GM12878 (cell line): ENCODE measurements at regions not wholly inside any gene's neighbourhood (a gene's known extent, or its start where the extent isn't known, plus 50 kb on each side); places are given as distances from the start of the nearest gene placed in this dataset.

Experiments
- ATAC-seq: fragments of 200-7000 bp; cut with Tn5 transposase; 3 replicates; pipeline ENCODE4 v1.9.1; 2020; ENCODE audit warnings: mild to moderate bottlenecking, moderate library complexity
- BruUV-seq: library from RNA; stranded (reverse); fragments of 400-500 nt; replicated peaks from 2 replicates; lab custom pipeline; 2021; lab: Mats Ljungman, UMichigan
- CTCF ChIA-PET: fragments of 300-600 bp; sonication (Branson Sonifier 250); formaldehyde crosslinking; extraction: SDS; loops from one replicate; lab custom pipeline; 2021; ENCODE audit warnings: inconsistent platforms; lab: Yijun Ruan, JAX
- POLR2A ChIA-PET: fragments of 350-600 bp; formaldehyde crosslinking; extraction: SDS; loops from one replicate; lab custom pipeline; 2021; ENCODE audit warnings: inconsistent platforms; lab: Charles Lee
- RAD21 ChIA-PET: fragments of 300-600 bp; sonication (Branson Sonifier 250); formaldehyde crosslinking; loops from one replicate; lab custom pipeline; 2023; ENCODE audit warnings: antibody characterized with exemption; ENCODE audit not compliant: unreplicated experiment; lab: Charles Lee
- SMC1A ChIA-PET: fragments of 300-600 bp; sonication (Branson Sonifier 250); formaldehyde crosslinking; loops from one replicate; lab custom pipeline; 2023; ENCODE audit not compliant: unreplicated experiment, uncharacterized antibody; lab: Charles Lee
- DNase-seq: peaks from one replicate; pipeline ENCODE4 v3.0.0-alpha.2; 2011; ENCODE audit warnings: low read depth, low spot score
- FAIRE-seq: peaks from 3 replicates; lab custom pipeline; 2011; peaks lifted over from hg19 to GRCh38; lab: Jason Lieb, UNC
- H2AFZ ChIP-seq: 2 replicates; pipeline ENCODE4 v1.6.0; 2011; ENCODE audit warnings: low read depth, low read length, control low read depth; ENCODE audit not compliant: control insufficient read depth
- H3K27ac ChIP-seq: 2 replicates; pipeline ENCODE4 v1.5.1; 2011; ENCODE audit warnings: control low read depth; ENCODE audit not compliant: control insufficient read depth, insufficient read depth
- H3K27me3 ChIP-seq, 2 experiments: replicated peaks in 1 of 2; 2 replicates each; pipeline versions ENCODE4 v1.6.0 to v1.6.1; 2011; ENCODE audit warnings: low read length in 1 of 2; ENCODE audit not compliant: control insufficient read depth in 2 of 2, insufficient read depth in 2 of 2
- H3K36me3 ChIP-seq, 2 experiments: 2 replicates each; pipeline ENCODE4 v1.5.1; 2011; ENCODE audit warnings: low read length in 1 of 2; ENCODE audit not compliant: control insufficient read depth in 2 of 2, insufficient read depth in 2 of 2
- H3K4me1 ChIP-seq: 2 replicates; pipeline ENCODE4 v1.6.1; 2011; ENCODE audit warnings: mild to moderate bottlenecking, low read length, moderate library complexity, mixed read lengths; ENCODE audit not compliant: control insufficient read depth, insufficient read depth
- H3K4me2 ChIP-seq: 2 replicates; pipeline ENCODE4 v1.6.0; 2011; ENCODE audit warnings: control low read depth; ENCODE audit not compliant: control insufficient read depth, insufficient read depth
- H3K4me3 ChIP-seq: fragments of 200-600 bp; sonication (generic); 2 replicates; pipeline ENCODE4 v1.5.1; 2016
- H3K79me2 ChIP-seq: 2 replicates; pipeline ENCODE4 v1.6.0; 2011; ENCODE audit warnings: low read length; ENCODE audit not compliant: control insufficient read depth, insufficient read depth
- H3K9ac ChIP-seq: 2 replicates; pipeline ENCODE4 v1.8.0; 2011; ENCODE audit warnings: low read length, control low read depth, mixed read lengths; ENCODE audit not compliant: control insufficient read depth, insufficient read depth
- H3K9me3 ChIP-seq: replicated peaks from 3 replicates; pipeline ENCODE4 v1.5.1; 2011; ENCODE audit warnings: mild to moderate bottlenecking, low read length; ENCODE audit not compliant: control insufficient read depth, insufficient read depth
- H4K20me1 ChIP-seq: 2 replicates; pipeline ENCODE4 v1.6.0; 2011; ENCODE audit not compliant: control insufficient read depth, insufficient read depth
- CREM ChIP-seq: IDR thresholded peaks from 2 replicates; pipeline ENCODE4 v1.6.1; 2014; ENCODE audit warnings: antibody characterized with exemption, low read depth
- MEF2A ChIP-seq: IDR thresholded peaks from 2 replicates; pipeline ENCODE4 v1.6.1; 2011; ENCODE audit warnings: low read depth, mild to moderate bottlenecking, low read length, moderate library complexity; ENCODE audit not compliant: insufficient read depth
- NBN ChIP-seq: fragments of 450-650 bp; IDR thresholded peaks from 2 replicates; pipeline ENCODE4 v1.6.1; 2016
- PAX8 ChIP-seq: fragments of 450-650 bp; IDR thresholded peaks from 2 replicates; pipeline ENCODE4 v1.6.1; 2017; ENCODE audit warnings: mild to moderate bottlenecking, moderate library complexity
- POLR2AphosphoS2 ChIP-seq: IDR thresholded peaks from 2 replicates; pipeline ENCODE4 v1.6.1; 2011; ENCODE audit warnings: low read depth, mild to moderate bottlenecking, low read length, improper control_type of control experiment, moderate library complexity
- POU2F2 ChIP-seq: IDR thresholded peaks from 3 replicates; pipeline ENCODE4 v1.6.1; 2011; ENCODE audit warnings: low read depth, mild to moderate bottlenecking, low read length, borderline replicate concordance
- RCOR1 ChIP-seq: conservative IDR thresholded peaks from 2 replicates; pipeline ENCODE4 v1.6.1; 2012; ENCODE audit warnings: low read depth, low read length, improper control_type of control experiment
- RFX5 ChIP-seq: IDR thresholded peaks from 2 replicates; pipeline ENCODE4 v1.6.1; 2011; ENCODE audit warnings: low read depth, low read length, improper control_type of control experiment
- TCF12 ChIP-seq: IDR thresholded peaks from 2 replicates; pipeline ENCODE4 v1.6.1; 2011; ENCODE audit warnings: low read depth, mild to moderate bottlenecking, low read length
- ZNF24 ChIP-seq: fragments of 450-650 bp; IDR thresholded peaks from 2 replicates; pipeline ENCODE4 v1.6.1; 2017; ENCODE audit warnings: antibody characterized with exemption, mild to moderate bottlenecking
- WGBS: methylation state at CpG from one replicate; pipeline ENCODE4 v1.1.6; 2016; ENCODE audit warnings: low lambda C conversion rate; ENCODE audit not compliant: insufficient replicate concordance, insufficient coverage; ENCODE audit errors: missing lambda C conversion rate; 5-methylcytosine and 5-hydroxymethylcytosine counted together
- in situ Hi-C: fragments of 300-500 bp; cut with MboI; formaldehyde crosslinking; loops from 9 replicates; pipeline ENCODE4 v1.14.3; 2018; ENCODE audit warnings: mixed read lengths
- intact Hi-C: fragments of 100-400 bp; cut with micrococcal nuclease; formaldehyde crosslinking; loops from one replicate; pipeline ENCODE4 v1.14.2; 2022; ENCODE audit not compliant: unreplicated experiment
- TF ChIP-seq, protein P1 (sequence below): fragments of 450-650 bp; IDR thresholded peaks from 2 replicates; pipeline ENCODE4 v1.6.1; 2018; ENCODE audit warnings: mild to moderate bottlenecking, low read depth, moderate library complexity; ENCODE audit not compliant: partially characterized antibody
- TF ChIP-seq, protein P2 (sequence below): IDR thresholded peaks from 2 replicates; pipeline ENCODE4 v1.6.1; 2012; ENCODE audit warnings: low read depth, low read length, improper control_type of control experiment

DNA sequence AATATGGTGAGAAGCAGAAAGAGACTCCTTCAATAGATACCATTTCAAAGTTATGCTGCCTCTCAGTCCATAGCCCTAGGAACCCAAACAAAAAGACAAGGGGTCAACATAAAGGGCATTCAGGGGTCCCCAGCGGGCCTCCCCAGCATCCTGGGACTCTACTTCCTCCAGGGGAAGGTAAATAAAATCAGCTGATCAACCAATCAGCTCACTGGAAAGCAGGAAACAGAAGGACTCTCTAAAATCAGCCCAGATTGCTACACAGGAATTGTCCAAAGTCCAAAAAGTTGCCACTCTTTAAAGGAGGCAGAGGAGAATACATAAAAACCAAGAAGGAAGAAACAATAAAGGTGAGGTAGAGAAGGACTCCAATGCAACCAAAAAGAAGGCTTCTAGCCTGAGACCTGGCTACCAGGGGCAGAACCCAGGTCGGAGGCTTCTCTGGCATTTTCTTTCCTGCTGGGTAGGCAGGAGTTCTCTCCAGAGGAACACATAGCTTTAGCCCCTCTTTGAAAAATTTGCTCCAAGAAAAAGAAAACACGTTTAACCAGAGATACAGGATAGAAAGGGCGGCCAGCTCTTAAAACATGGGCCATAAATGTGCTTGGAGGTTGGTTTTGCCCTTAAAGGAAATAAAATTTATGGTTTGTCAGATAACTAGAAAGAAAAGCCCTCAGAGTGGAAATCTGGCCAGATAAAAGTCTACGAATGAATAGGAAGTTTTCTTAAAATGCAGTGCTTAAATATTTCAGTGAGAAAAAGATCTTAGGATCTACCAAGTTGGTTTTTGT, 404.6 kb downstream of the SOX9 start:
- H3K79me2 ChIP-seq: no peaks in the 10 kb centered on the region
- no peaks in the 10 kb centered on the region for H4K20me1 ChIP-seq
- intact Hi-C loops: no loop called here
- CTCF ChIA-PET: interaction anchor here (0.6 to 1.2 kb wide), 4 partner anchors 14 to 101 kb away, joined by 3 to 4 read pairs (median 4); no protein-coding TSS in a partner anchor
- no peak overlapping the region for H2AFZ ChIP-seq
- POLR2A ChIA-PET: interaction anchor here (0.9 to 2.2 kb wide), 3 partner anchors 12 to 103 kb away, joined by 3 to 9 read pairs (median 3); no protein-coding TSS in a partner anchor
- H3K27me3 ChIP-seq: no peaks in the 10 kb centered on the region
- TF ChIP-seq MEF2A (no peak), PAX8 (no peak)
- no peak overlapping the region for H3K27ac ChIP-seq
- H3K9me3 ChIP-seq: no peaks in the 10 kb centered on the region
- H3K36me3 ChIP-seq: no peaks in the 10 kb centered on the region
- BruUV-seq: no TSS peak
- H3K4me2 ChIP-seq: no peak overlapping the region
- no peak overlapping the region for H3K4me3 ChIP-seq
- H3K9ac ChIP-seq: no peak overlapping the region
- SMC1A ChIA-PET: interaction anchor here (0.7 to 2.5 kb wide), 9 partner anchors 11 to 135 kb away, joined by 3 to 20 read pairs (median 4); no protein-coding TSS in a partner anchor
- no peak for DNase-seq
- RAD21 ChIA-PET: interaction anchor here (3.6 kb wide), 1 partner anchor 14 kb away, joined by 24 read pairs; no protein-coding TSS in a partner anchor
- in situ Hi-C loops: loop anchor here (25.0 kb wide), 2 partner anchors 913 to 1413 kb away; no protein-coding TSS in a partner anchor
- no peak for FAIRE-seq
- peaks cover 7% of the 10 kb centered on the region for H3K4me1 ChIP-seq
- no peak for ATAC-seq
- 24% methylated on average over 5 of the region's 5 CpGs for WGBS

DNA sequence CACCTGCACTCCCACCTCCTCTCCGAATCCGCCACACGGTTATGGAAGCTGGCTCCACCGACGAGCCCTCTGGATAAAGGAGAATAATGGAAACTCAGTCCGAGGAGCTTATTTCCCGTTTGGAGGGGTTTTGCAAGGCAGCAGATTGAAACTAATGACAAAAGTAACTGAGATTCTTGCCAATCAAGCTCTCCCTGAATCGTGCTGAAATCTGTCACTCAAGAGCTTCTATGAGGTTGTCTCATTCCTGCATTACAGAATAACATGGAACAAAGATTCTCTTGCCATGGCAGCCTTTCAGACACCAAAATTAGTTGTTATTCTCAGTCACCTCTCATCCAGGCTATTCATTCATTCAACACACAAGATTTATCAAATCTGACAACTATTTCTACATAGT, 405.9 kb downstream of the SOX9 start:
- Histone ChIP-seq H3K9me3 (no peaks in the 10 kb centered on the region), H4K20me1 (no peaks in the 10 kb centered on the region), H3K79me2 (no peaks in the 10 kb centered on the region), H3K9ac (no peak overlapping the region), H2AFZ (no peak overlapping the region), H3K4me1 (no peaks in the 10 kb centered on the region), H3K4me2 (no peak overlapping the region), H3K4me3 (no peak overlapping the region), H3K27me3 (no peaks in the 10 kb centered on the region), H3K27ac (no peak overlapping the region), H3K36me3 (no peaks in the 10 kb centered on the region)
- no peak for DNase-seq
- ChIA-PET SMC1A (interaction anchor here (1.0 to 2.5 kb wide), 7 partner anchors 12 to 497 kb away, joined by 3 to 20 read pairs (median 4); no protein-coding TSS in a partner anchor), RAD21 (interaction anchor here (1.3 to 3.6 kb wide), 2 partner anchors 12 to 106 kb away, joined by 3 to 24 read pairs; no protein-coding TSS in a partner anchor), POLR2A (interaction anchor here (0.5 to 2.2 kb wide), 3 partner anchors 61 to 493 kb away, joined by 3 to 9 read pairs (median 4); no protein-coding TSS in a partner anchor), CTCF (interaction anchor here (3.7 kb wide), 1 partner anchor 13 kb away, joined by 13 read pairs; no protein-coding TSS in a partner anchor)
- no peak for ATAC-seq
- intact Hi-C loops (no loop called here), in situ Hi-C loops (loop anchor here (25.0 kb wide), 2 partner anchors 914 to 1414 kb away; no protein-coding TSS in a partner anchor)
- FAIRE-seq: no peak
- 44% methylated on average over 8 of the region's 8 CpGs for WGBS
- BruUV-seq: no TSS peak
- TF ChIP-seq ZNF24 (no peak), RFX5 (no peak), RCOR1 (no peak), POU2F2 (no peak), CREM (no peak), MEF2A (no peak), TCF12 (no peak), POLR2AphosphoS2 (no peak), NBN (no peak)
- TF ChIP-seq, protein P1, sequence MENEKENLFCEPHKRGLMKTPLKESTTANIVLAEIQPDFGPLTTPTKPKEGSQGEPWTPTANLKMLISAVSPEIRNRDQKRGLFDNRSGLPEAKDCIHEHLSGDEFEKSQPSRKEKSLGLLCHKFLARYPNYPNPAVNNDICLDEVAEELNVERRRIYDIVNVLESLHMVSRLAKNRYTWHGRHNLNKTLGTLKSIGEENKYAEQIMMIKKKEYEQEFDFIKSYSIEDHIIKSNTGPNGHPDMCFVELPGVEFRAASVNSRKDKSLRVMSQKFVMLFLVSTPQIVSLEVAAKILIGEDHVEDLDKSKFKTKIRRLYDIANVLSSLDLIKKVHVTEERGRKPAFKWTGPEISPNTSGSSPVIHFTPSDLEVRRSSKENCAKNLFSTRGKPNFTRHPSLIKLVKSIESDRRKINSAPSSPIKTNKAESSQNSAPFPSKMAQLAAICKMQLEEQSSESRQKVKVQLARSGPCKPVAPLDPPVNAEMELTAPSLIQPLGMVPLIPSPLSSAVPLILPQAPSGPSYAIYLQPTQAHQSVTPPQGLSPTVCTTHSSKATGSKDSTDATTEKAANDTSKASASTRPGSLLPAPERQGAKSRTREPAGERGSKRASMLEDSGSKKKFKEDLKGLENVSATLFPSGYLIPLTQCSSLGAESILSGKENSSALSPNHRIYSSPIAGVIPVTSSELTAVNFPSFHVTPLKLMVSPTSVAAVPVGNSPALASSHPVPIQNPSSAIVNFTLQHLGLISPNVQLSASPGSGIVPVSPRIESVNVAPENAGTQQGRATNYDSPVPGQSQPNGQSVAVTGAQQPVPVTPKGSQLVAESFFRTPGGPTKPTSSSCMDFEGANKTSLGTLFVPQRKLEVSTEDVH: no peak
- TF ChIP-seq, protein P2, sequence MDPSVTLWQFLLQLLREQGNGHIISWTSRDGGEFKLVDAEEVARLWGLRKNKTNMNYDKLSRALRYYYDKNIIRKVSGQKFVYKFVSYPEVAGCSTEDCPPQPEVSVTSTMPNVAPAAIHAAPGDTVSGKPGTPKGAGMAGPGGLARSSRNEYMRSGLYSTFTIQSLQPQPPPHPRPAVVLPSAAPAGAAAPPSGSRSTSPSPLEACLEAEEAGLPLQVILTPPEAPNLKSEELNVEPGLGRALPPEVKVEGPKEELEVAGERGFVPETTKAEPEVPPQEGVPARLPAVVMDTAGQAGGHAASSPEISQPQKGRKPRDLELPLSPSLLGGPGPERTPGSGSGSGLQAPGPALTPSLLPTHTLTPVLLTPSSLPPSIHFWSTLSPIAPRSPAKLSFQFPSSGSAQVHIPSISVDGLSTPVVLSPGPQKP: no peak
